ENCODE measurements at regions not wholly inside any gene's neighbourhood (a gene's known extent, or its start where the extent isn't known, plus 50 kb on each side); places are given as distances from the start of the nearest gene placed in this dataset.
A peak's percentile ranks its signal among the peaks of the same experiment; 100 is the strongest.

GRCh38 chr2:118457951-118458350 is 369.7 kb downstream of the INSIG2 start:
- no peak overlapping the region for H3K4me3 ChIP-seq (replicated peaks; ENCODE audit: low read depth, low read length)
- no peak for DNase-seq (ENCODE audit: low read depth)
- no peak for TF ChIP-seq CTCF (IDR thresholded peaks at IDR 0.05; ENCODE audit: low read length, missing control alignments)

GRCh38 chr2:118449401-118449800 is 361.1 kb downstream of the INSIG2 start:
- TF ChIP-seq CTCF (IDR thresholded peaks at IDR 0.05; ENCODE audit: low read length, missing control alignments): no peak

GRCh38 chr2:118443596-118443995 is 355.3 kb downstream of the INSIG2 start:
- no peak overlapping the region for H3K4me3 ChIP-seq (replicated peaks; ENCODE audit: low read depth, low read length)
- DNase-seq (ENCODE audit: low read depth): peak; percentile 67
- TF ChIP-seq CTCF (IDR thresholded peaks at IDR 0.05; ENCODE audit: low read length, missing control alignments): no peak

More at GRCh38 chr2:118449401-118449800, 361.1 kb downstream of the INSIG2 start:
- DNase-seq (ENCODE audit: low read depth): no peak
- no peak overlapping the region for H3K4me3 ChIP-seq (replicated peaks; ENCODE audit: low read depth, low read length)

- no peak for DNase-seq (ENCODE audit: low read depth)
- H3K4me3 ChIP-seq (replicated peaks; ENCODE audit: low read depth, low read length): no peak overlapping the region
- TF ChIP-seq CTCF (IDR thresholded peaks at IDR 0.05; ENCODE audit: low read length, missing control alignments): no peak
Observed at GRCh38 chr2:118442996-118443553, 354.8 kb downstream of the INSIG2 start.

- H3K4me3 ChIP-seq (replicated peaks; ENCODE audit: low read depth, low read length): no peak overlapping the region
- no peak for TF ChIP-seq CTCF (IDR thresholded peaks at IDR 0.05; ENCODE audit: low read length, missing control alignments)
- DNase-seq (ENCODE audit: low read depth): no peak
Observed at GRCh38 chr2:118442046-118442445, 353.8 kb downstream of the INSIG2 start.

- no peak overlapping the region for H3K4me3 ChIP-seq (replicated peaks; ENCODE audit: low read depth, low read length)
- no peak for DNase-seq (ENCODE audit: low read depth)
- no peak for TF ChIP-seq CTCF (IDR thresholded peaks at IDR 0.05; ENCODE audit: low read length, missing control alignments)
Observed at GRCh38 chr2:118440404-118441098, 352.3 kb downstream of the INSIG2 start.

- DNase-seq (ENCODE audit: low read depth): no peak
- H3K4me3 ChIP-seq (replicated peaks; ENCODE audit: low read depth, low read length): no peak overlapping the region
- TF ChIP-seq CTCF (IDR thresholded peaks at IDR 0.05; ENCODE audit: low read length, missing control alignments): no peak
Observed at GRCh38 chr2:118437501-118437900, 349.2 kb downstream of the INSIG2 start.

All from fibroblast of pulmonary artery (primary cell).